ENCODE measurements at regions not wholly inside any gene's neighbourhood (a gene's known extent, or its start where the extent isn't known, plus 50 kb on each side); places are given as distances from the start of the nearest gene placed in this dataset.

GRCh38 chr10:78162853-78163252 lies 129.2 kb downstream of the RPS24 start:
- peaks cover 2% of the 10 kb centered on the region for H3K27me3 ChIP-seq (ENCODE audit: control insufficient read depth, insufficient read depth, low read length)
- DNase-seq = no peak
- no peak overlapping the region for H3K27ac ChIP-seq (ENCODE audit: low read length)
- H3K4me1 ChIP-seq (ENCODE audit: control insufficient read depth, insufficient read depth, low read length) = no peaks in the 10 kb centered on the region
- H3K4me3 ChIP-seq (ENCODE audit: low read length) = no peak overlapping the region
- H3K9me3 ChIP-seq (ENCODE audit: control insufficient read depth, low read depth, low read length) = no peaks in the 10 kb centered on the region
- WGBS (ENCODE audit: insufficient coverage, low lambda C conversion rate) = no CpG with 5 or more reads among the region's 3 CpGs
- no peaks in the 10 kb centered on the region for H3K36me3 ChIP-seq (ENCODE audit: control insufficient read depth, insufficient read depth, low read length)

GRCh38 chr10:78164702-78165101 lies 131.0 kb downstream of the RPS24 start:
- H3K4me3 ChIP-seq (ENCODE audit: low read length) = no peak overlapping the region
- no peaks in the 10 kb centered on the region for H3K9me3 ChIP-seq (ENCODE audit: control insufficient read depth, low read depth, low read length)
- no peaks in the 10 kb centered on the region for H3K36me3 ChIP-seq (ENCODE audit: control insufficient read depth, insufficient read depth, low read length)
- no peak overlapping the region for H3K27ac ChIP-seq (ENCODE audit: low read length)
- no peaks in the 10 kb centered on the region for H3K4me1 ChIP-seq (ENCODE audit: control insufficient read depth, insufficient read depth, low read length)
- WGBS (ENCODE audit: insufficient coverage, low lambda C conversion rate) = no CpG with 5 or more reads among the region's 16 CpGs
- H3K27me3 ChIP-seq (ENCODE audit: control insufficient read depth, insufficient read depth, low read length) = peaks cover 2% of the 10 kb centered on the region
- no peak for DNase-seq

DNA sequence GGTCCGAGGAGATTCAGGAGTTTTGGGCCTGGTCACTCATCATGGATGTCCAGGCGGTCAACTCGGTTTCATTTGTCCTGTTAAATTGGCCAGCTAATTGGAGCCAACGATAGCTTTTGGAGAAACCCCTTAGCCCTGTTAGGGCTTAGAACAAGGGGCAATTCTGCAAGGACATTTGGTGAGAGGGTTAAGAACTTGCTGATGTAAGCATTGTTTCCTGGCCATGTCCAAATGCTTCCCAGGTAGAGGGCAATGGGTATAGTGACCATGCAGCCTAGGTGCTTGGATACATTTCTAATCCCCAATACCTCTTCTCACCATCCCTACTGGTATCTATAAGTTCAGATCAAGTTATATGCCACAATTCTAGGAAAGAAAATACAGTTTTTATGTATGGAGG lies 131.5 kb downstream of the RPS24 start:
- WGBS (ENCODE audit: insufficient coverage, low lambda C conversion rate) = no CpG with 5 or more reads among the region's 4 CpGs

GRCh38 chr10:78165617-78166016 lies 132.0 kb downstream of the RPS24 start:
- no peak overlapping the region for H3K4me3 ChIP-seq (ENCODE audit: low read length)
- no peaks in the 10 kb centered on the region for H3K4me1 ChIP-seq (ENCODE audit: control insufficient read depth, insufficient read depth, low read length)
- H3K36me3 ChIP-seq (ENCODE audit: control insufficient read depth, insufficient read depth, low read length) = no peaks in the 10 kb centered on the region
- peaks cover 2% of the 10 kb centered on the region for H3K27me3 ChIP-seq (ENCODE audit: control insufficient read depth, insufficient read depth, low read length)
- DNase-seq = peak in 1 of 2 donors; percentile 22
- H3K9me3 ChIP-seq (ENCODE audit: control insufficient read depth, low read depth, low read length) = no peaks in the 10 kb centered on the region
- WGBS (ENCODE audit: insufficient coverage, low lambda C conversion rate) = no CpG with 5 or more reads among the region's 3 CpGs
- H3K27ac ChIP-seq (ENCODE audit: low read length) = no peak overlapping the region

More for the DNA sequence above, 131.5 kb downstream of the RPS24 start:
- H3K27ac ChIP-seq (ENCODE audit: low read length) = no peak overlapping the region
- H3K4me1 ChIP-seq (ENCODE audit: control insufficient read depth, insufficient read depth, low read length) = no peaks in the 10 kb centered on the region
- no peak overlapping the region for H3K4me3 ChIP-seq (ENCODE audit: low read length)
- H3K27me3 ChIP-seq (ENCODE audit: control insufficient read depth, insufficient read depth, low read length) = peaks cover 2% of the 10 kb centered on the region
- H3K9me3 ChIP-seq (ENCODE audit: control insufficient read depth, low read depth, low read length) = no peaks in the 10 kb centered on the region
- no peaks in the 10 kb centered on the region for H3K36me3 ChIP-seq (ENCODE audit: control insufficient read depth, insufficient read depth, low read length)
- no peak for DNase-seq

- Histone ChIP-seq H3K36me3 (ENCODE audit: control insufficient read depth, insufficient read depth, low read length) (no peaks in the 10 kb centered on the region), H3K4me3 (ENCODE audit: low read length) (no peak overlapping the region), H3K9me3 (ENCODE audit: control insufficient read depth, low read depth, low read length) (no peaks in the 10 kb centered on the region), H3K27ac (ENCODE audit: low read length) (no peak overlapping the region), H3K4me1 (ENCODE audit: control insufficient read depth, insufficient read depth, low read length) (no peaks in the 10 kb centered on the region), H3K27me3 (ENCODE audit: control insufficient read depth, insufficient read depth, low read length) (peaks cover 2% of the 10 kb centered on the region)
- no peak for DNase-seq
- WGBS (ENCODE audit: insufficient coverage, low lambda C conversion rate) = no CpG with 5 or more reads among the region's 3 CpGs
Measured at GRCh38 chr10:78166261-78166660, 132.6 kb downstream of the RPS24 start.

GRCh38 chr10:78169214-78169613 lies 135.6 kb downstream of the RPS24 start:
- no peaks in the 10 kb centered on the region for H3K27me3 ChIP-seq (ENCODE audit: control insufficient read depth, insufficient read depth, low read length)
- no peak overlapping the region for H3K4me3 ChIP-seq (ENCODE audit: low read length)
- no peaks in the 10 kb centered on the region for H3K36me3 ChIP-seq (ENCODE audit: control insufficient read depth, insufficient read depth, low read length)
- DNase-seq = no peak
- H3K4me1 ChIP-seq (ENCODE audit: control insufficient read depth, insufficient read depth, low read length) = no peaks in the 10 kb centered on the region
- WGBS (ENCODE audit: insufficient coverage, low lambda C conversion rate) = 40% methylated on average over 1 of the region's 4 CpGs
- no peaks in the 10 kb centered on the region for H3K9me3 ChIP-seq (ENCODE audit: control insufficient read depth, low read depth, low read length)
- H3K27ac ChIP-seq (ENCODE audit: low read length) = no peak overlapping the region

- Histone ChIP-seq H3K36me3 (ENCODE audit: control insufficient read depth, insufficient read depth, low read length) (no peaks in the 10 kb centered on the region), H3K27ac (ENCODE audit: low read length) (no peak overlapping the region), H3K4me3 (ENCODE audit: low read length) (no peak overlapping the region), H3K9me3 (ENCODE audit: control insufficient read depth, low read depth, low read length) (no peaks in the 10 kb centered on the region), H3K27me3 (ENCODE audit: control insufficient read depth, insufficient read depth, low read length) (no peaks in the 10 kb centered on the region), H3K4me1 (ENCODE audit: control insufficient read depth, insufficient read depth, low read length) (no peaks in the 10 kb centered on the region)
- DNase-seq = no peak
- no CpG with 5 or more reads among the region's 3 CpGs for WGBS (ENCODE audit: insufficient coverage, low lambda C conversion rate)
Measured at GRCh38 chr10:78170026-78170475, 136.4 kb downstream of the RPS24 start.

GRCh38 chr10:78171633-78172400 lies 138.2 kb downstream of the RPS24 start:
- DNase-seq = no peak
- no peaks in the 10 kb centered on the region for H3K27me3 ChIP-seq (ENCODE audit: control insufficient read depth, insufficient read depth, low read length)
- WGBS (ENCODE audit: insufficient coverage, low lambda C conversion rate) = no CpG with 5 or more reads among the region's 6 CpGs
- no peak overlapping the region for H3K27ac ChIP-seq (ENCODE audit: low read length)
- H3K36me3 ChIP-seq (ENCODE audit: control insufficient read depth, insufficient read depth, low read length) = no peaks in the 10 kb centered on the region
- H3K4me1 ChIP-seq (ENCODE audit: control insufficient read depth, insufficient read depth, low read length) = no peaks in the 10 kb centered on the region
- H3K4me3 ChIP-seq (ENCODE audit: low read length) = no peak overlapping the region
- H3K9me3 ChIP-seq (ENCODE audit: control insufficient read depth, low read depth, low read length) = no peaks in the 10 kb centered on the region

- H3K9me3 ChIP-seq (ENCODE audit: control insufficient read depth, low read depth, low read length) = no peaks in the 10 kb centered on the region
- no peaks in the 10 kb centered on the region for H3K36me3 ChIP-seq (ENCODE audit: control insufficient read depth, insufficient read depth, low read length)
- no CpG with 5 or more reads among the region's 6 CpGs for WGBS (ENCODE audit: insufficient coverage, low lambda C conversion rate)
- H3K27ac ChIP-seq (ENCODE audit: low read length) = no peak overlapping the region
- no peaks in the 10 kb centered on the region for H3K27me3 ChIP-seq (ENCODE audit: control insufficient read depth, insufficient read depth, low read length)
- DNase-seq = no peak
- no peaks in the 10 kb centered on the region for H3K4me1 ChIP-seq (ENCODE audit: control insufficient read depth, insufficient read depth, low read length)
- H3K4me3 ChIP-seq (ENCODE audit: low read length) = no peak overlapping the region
Measured at GRCh38 chr10:78173360-78174015, 139.8 kb downstream of the RPS24 start.

DNA sequence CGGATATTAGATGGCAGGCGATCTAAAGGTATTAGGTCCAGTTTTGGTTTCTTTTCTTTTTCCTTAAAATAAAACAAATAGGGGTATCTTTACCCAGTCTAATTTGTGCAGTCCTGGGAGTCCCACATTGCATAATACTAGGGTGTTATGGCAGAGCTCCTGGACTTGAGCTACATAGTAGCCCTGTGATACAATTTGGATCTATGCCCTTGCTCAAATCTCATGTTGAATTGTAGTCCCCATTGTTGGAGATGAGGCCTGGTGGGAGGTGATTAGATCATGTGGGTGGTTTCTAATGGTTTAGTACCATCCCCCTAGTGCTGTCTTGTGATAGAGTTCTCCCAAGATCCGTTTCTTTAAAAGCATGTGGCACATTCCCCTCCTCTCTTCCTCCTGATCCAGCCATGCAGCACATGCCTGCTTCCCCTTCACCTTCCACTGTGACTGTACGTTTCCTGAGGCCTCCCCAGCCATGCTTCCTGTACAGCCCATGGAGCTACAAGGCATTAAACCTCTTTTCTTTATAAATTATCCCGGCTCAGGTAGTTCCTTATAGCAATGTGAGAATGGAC lies 141.9 kb downstream of the RPS24 start:
- no peaks in the 10 kb centered on the region for H3K9me3 ChIP-seq (ENCODE audit: control insufficient read depth, low read depth, low read length)

More for the DNA sequence above, 141.9 kb downstream of the RPS24 start:
- Histone ChIP-seq H3K4me3 (ENCODE audit: low read length) (no peak overlapping the region), H3K36me3 (ENCODE audit: control insufficient read depth, insufficient read depth, low read length) (no peaks in the 10 kb centered on the region), H3K27ac (ENCODE audit: low read length) (no peak overlapping the region), H3K27me3 (ENCODE audit: control insufficient read depth, insufficient read depth, low read length) (peaks cover 3% of the 10 kb centered on the region), H3K4me1 (ENCODE audit: control insufficient read depth, insufficient read depth, low read length) (peaks cover 8% of the 10 kb centered on the region)
- WGBS (ENCODE audit: insufficient coverage, low lambda C conversion rate) = 50% methylated on average over 1 of the region's 5 CpGs
- no peak for DNase-seq
